ENCODE measurements at regions not wholly inside any gene's neighbourhood (a gene's known extent, or its start where the extent isn't known, plus 50 kb on each side); places are given as distances from the start of the nearest gene placed in this dataset.
A peak's percentile ranks its signal among the peaks of the same experiment; 100 is the strongest.

- Mint-ChIP-seq H3K9me3 (ENCODE audit: low read depth) (no peaks in the 10 kb centered on the region), H3K27me3 (no peaks in the 10 kb centered on the region), H3K36me3 (ENCODE audit: insufficient read depth) (no peaks in the 10 kb centered on the region), H3K4me1 (ENCODE audit: low read depth) (no peaks in the 10 kb centered on the region), H3K27ac (no peak overlapping the region), H3K4me3 (ENCODE audit: low read depth) (no peak overlapping the region)
- no peak for TF ChIP-seq CTCF (IDR thresholded peaks at IDR 0.05; ENCODE audit: unreplicated experiment)
- no peak for DNase-seq (ENCODE audit: low spot score, unreplicated experiment)
These were observed 1269.5 kb downstream of the RAPGEF2 start for GRCh38 chr4:160372390-160372789.

GRCh38 chr4:160373911-160374310, 1271.0 kb downstream of the RAPGEF2 start:
- H3K9me3 Mint-ChIP-seq (ENCODE audit: low read depth), result peaks cover 3% of the 10 kb centered on the region
- no peaks in the 10 kb centered on the region for H3K4me1 Mint-ChIP-seq (ENCODE audit: low read depth)
- no peak overlapping the region for H3K27ac Mint-ChIP-seq
- no peaks in the 10 kb centered on the region for H3K36me3 Mint-ChIP-seq (ENCODE audit: insufficient read depth)
- H3K4me3 Mint-ChIP-seq (ENCODE audit: low read depth), result no peak overlapping the region
- H3K27me3 Mint-ChIP-seq, result no peaks in the 10 kb centered on the region
- TF ChIP-seq CTCF (IDR thresholded peaks at IDR 0.05; ENCODE audit: unreplicated experiment), result no peak
- DNase-seq (ENCODE audit: low spot score, unreplicated experiment), result no peak

GRCh38 chr4:160375772-160376452, 1273.0 kb downstream of the RAPGEF2 start:
- no peak overlapping the region for H3K4me3 Mint-ChIP-seq (ENCODE audit: low read depth)
- TF ChIP-seq CTCF (IDR thresholded peaks at IDR 0.05; ENCODE audit: unreplicated experiment), result no peak
- H3K9me3 Mint-ChIP-seq (ENCODE audit: low read depth), result peaks cover 3% of the 10 kb centered on the region
- no peaks in the 10 kb centered on the region for H3K36me3 Mint-ChIP-seq (ENCODE audit: insufficient read depth)
- no peaks in the 10 kb centered on the region for H3K27me3 Mint-ChIP-seq
- no peak for DNase-seq (ENCODE audit: low spot score, unreplicated experiment)
- H3K4me1 Mint-ChIP-seq (ENCODE audit: low read depth), result no peaks in the 10 kb centered on the region
- H3K27ac Mint-ChIP-seq, result no peak overlapping the region

- Mint-ChIP-seq H3K4me1 (ENCODE audit: low read depth) (no peaks in the 10 kb centered on the region), H3K27me3 (no peaks in the 10 kb centered on the region), H3K27ac (peak overlapping the region; percentile 55), H3K36me3 (ENCODE audit: insufficient read depth) (peaks cover 4% of the 10 kb centered on the region), H3K4me3 (ENCODE audit: low read depth) (no peak overlapping the region), H3K9me3 (ENCODE audit: low read depth) (peaks cover 22% of the 10 kb centered on the region)
- no peak for DNase-seq (ENCODE audit: low spot score, unreplicated experiment)
- TF ChIP-seq CTCF (IDR thresholded peaks at IDR 0.05; ENCODE audit: unreplicated experiment), result no peak
These were observed 1284.0 kb downstream of the RAPGEF2 start for GRCh38 chr4:160386846-160387245.

- Mint-ChIP-seq H3K27me3 (no peaks in the 10 kb centered on the region), H3K36me3 (ENCODE audit: insufficient read depth) (no peaks in the 10 kb centered on the region), H3K4me3 (ENCODE audit: low read depth) (no peak overlapping the region), H3K9me3 (ENCODE audit: low read depth) (peaks cover 3% of the 10 kb centered on the region), H3K4me1 (ENCODE audit: low read depth) (no peaks in the 10 kb centered on the region), H3K27ac (no peak overlapping the region)
- no peak for TF ChIP-seq CTCF (IDR thresholded peaks at IDR 0.05; ENCODE audit: unreplicated experiment)
- no peak for DNase-seq (ENCODE audit: low spot score, unreplicated experiment)
These were observed 1296.9 kb downstream of the RAPGEF2 start for GRCh38 chr4:160399826-160400225.

All from progenitor cell of endocrine pancreas (in vitro differentiated cells).